HG03039 (cell line): ENCODE measurements at regions not wholly inside any gene's neighbourhood (a gene's known extent, or its start where the extent isn't known, plus 50 kb on each side); places are given as distances from the start of the nearest gene placed in this dataset.
"Not testable (repeated sequence)": the region's sequence is repeated elsewhere in the genome, so short reads cannot be mapped to it uniquely, and the experiment has no call there.

ENCODE experiments used
- ATAC-seq: cut with Tn5 transposase; IDR thresholded peaks from one replicate; pipeline ENCODE4 v1.9.1; 2021; ENCODE audit warnings: mild to moderate bottlenecking, moderate library complexity; ENCODE audit not compliant: unreplicated experiment

DNA sequence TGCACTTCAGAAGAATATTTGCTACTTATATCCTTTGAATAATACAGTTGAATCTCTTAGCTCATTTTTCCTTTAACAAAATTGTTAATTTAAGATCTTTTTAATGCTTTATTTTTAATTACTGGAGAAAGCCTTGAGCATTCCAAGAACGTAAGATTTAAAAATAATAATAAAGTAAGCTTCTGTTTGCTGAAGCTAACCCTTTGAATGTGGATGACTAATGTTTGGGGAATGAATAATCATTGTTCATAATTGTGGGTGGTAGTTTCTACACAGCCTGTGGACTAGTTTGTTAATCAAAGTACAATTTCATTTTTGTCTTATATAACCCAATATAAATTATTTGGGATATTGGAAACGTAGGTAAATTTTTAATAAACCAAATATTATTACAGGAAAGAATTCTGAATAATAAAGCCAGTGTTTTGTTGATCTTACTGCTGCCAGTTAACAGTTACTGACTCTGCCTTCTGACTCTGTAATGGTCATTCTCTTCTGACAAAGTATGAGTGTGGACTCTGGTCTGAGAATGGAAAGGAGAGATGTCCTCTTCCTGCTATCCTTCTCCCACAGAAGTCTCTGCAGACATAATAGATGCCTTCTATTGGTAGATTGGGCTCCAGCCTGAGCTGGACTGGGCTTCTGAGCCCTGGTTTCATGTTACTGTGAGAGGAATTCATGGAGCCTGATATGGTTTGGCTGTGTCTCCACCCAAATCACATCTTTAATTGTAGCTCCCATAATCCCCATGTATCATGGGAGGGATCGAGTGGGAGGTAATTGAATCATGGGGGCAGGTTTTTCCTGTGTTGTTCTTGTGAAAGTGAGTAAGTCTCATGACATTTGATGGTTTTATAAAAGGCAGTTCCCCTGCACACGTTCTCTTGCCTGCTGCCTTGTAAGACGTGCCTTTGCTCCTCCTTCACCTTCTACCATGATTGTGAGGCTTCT is 292.7 kb upstream of the SLC39A10 start:
- ATAC-seq: no peak

DNA sequence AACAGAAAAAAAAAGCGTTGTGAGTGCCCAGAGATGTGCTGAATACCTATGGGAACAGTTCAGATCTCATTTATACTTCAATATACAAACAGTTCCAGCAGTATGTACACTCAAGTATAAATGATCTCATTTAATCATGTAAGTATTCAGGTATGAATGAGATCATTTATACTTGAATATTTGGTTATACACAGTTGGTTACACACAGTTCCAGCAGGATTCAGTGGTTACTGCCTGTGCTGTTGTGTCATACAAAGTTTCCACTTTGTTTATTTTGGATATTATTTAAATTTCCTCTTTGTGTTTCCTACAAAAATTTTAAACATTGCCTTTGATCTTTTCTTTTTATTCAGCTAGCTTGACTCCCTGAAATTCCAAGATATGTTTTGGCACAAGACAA is 293.5 kb upstream of the SLC39A10 start:
- ATAC-seq: no peak

DNA sequence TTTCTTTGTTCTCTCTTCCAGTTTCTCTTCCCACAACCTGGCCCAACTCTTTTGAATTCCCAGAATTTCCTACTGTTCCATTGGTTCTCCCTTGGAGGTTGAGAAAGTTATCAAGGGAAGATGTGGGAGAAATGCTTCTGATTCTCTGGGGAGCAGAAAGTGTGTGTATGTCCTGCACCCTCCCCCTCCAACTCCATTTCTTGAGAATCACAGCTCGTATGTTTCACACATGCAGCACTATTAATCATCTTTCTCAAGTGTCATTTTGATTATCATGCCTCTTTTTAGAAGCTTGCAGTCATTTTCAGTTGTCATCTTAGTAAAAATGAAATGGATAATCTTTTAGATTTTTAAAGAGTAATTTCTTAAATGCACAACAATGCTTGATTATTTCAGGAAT is 296.8 kb upstream of the SLC39A10 start:
- ATAC-seq: no peak

DNA sequence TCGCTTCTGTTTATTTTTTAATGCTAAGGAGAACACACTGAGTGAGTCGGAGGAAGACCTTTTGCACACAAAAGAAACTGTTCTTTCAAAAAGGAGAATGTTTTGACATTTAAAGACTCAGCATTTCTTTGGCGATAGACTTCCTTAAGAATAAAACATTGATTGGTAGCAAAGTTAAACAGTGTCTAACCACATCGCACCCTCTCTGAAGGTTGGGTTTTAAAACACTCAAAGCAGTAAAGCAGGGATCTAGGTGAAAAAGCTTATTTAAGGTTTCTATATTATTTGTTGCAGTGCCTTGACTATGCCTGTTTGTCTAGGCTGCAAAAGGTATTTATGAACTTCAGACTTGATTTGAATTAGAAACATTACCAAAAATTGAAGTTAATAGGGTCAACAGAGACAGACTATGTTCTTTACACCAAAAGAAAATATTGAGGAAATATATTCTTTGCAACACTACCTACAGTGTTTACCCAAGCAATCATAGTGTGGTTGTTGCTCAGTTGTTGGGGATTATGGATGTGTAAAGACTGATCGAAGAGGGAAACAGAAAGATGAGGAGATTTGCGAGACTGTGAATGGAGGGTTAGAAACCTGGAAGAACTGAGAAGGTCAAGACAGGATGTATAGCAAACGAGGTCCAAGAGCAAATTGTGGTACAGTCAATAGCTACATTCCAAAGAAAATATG is 297.8 kb upstream of the SLC39A10 start:
- ATAC-seq: no peak

DNA sequence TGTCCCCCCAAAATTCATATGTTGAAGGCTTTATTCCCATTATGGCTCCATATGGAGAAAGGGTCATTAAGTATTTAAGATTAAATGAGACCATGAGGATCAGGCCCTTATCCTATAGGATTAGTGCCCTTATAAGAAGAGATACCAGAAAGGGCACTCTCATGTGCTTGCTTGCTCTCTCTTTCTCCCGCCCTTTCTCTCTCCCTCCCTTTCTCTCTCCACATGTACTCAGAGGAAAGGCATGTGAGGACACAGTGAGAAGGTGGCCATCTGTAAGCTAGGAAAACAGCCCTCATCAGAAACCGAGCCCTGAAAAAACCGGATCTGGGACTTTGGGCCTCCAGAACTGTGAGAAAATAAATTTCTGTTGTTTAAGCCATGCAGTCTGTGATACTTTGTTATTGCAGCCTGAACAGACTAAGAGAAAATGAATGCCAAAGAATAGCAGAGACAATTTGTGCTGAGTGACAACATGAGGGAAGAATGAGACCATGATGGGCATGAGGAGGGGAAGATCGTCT is 300.0 kb upstream of the SLC39A10 start:
- ATAC-seq: no peak

DNA sequence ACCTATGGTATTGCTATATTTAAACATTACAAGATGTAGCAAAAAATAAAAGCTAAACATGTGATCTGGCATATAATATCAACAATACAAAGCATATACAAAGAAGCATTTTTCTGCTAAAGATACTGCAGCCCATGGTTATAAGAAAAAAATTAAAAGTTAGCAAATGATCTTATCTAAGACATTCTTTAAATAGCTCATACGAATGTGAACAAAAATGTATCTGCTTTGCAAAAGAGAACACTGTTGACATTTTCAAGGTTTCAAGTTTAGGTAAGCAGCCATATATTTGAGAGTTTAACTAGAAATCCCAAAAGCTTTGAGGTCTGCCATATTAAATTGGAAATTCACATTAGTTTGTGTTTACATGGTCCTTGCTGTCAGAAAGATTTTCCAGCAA is 301.0 kb upstream of the SLC39A10 start:
- no peak for ATAC-seq

DNA sequence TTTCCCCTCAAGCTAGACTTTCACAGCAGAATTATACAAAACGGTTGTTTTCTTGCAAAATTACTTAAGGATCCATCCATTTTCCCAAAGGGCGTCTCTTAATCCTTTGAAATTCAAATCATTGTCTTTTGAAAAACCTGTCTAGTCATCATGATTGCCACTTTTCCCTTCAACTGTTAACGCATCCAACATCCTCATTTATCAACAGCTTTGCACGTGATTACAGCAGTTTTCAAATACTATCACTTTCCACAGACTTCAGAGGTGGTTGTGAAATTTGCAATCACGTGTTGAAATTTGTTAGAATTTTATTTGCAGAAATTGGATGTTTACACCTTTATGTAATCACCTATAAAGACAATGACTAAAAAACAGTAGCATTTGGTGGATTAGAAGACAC is 304.4 kb upstream of the SLC39A10 start:
- no peak for ATAC-seq

DNA sequence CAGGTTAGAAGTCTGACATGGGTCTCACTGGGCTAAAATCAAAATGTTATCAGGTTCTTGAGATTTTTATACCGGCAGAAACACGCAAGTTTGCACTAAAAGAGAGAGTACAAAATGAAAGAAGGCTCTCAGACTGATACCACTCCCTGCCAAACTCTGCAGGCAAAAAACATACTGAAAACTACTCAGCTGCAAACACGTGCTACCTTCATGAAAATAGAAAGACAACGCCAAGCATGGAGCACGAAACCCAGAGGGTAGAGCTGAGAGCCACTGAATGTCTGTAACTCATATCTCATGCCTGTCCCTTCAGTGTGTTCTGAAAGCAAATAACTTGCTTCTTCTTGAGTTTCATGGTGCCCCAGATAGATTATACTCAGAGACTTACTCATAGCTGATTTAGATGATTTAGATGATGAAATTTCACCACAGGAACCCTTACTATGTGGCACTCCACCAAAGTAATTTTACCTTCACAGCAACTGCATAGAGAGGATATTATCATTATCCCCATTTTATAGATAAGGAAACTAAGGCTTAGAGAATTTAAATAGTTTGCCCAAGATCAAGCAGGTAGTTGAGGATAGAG is 313.0 kb upstream of the SLC39A10 start:
- ATAC-seq: no peak

DNA sequence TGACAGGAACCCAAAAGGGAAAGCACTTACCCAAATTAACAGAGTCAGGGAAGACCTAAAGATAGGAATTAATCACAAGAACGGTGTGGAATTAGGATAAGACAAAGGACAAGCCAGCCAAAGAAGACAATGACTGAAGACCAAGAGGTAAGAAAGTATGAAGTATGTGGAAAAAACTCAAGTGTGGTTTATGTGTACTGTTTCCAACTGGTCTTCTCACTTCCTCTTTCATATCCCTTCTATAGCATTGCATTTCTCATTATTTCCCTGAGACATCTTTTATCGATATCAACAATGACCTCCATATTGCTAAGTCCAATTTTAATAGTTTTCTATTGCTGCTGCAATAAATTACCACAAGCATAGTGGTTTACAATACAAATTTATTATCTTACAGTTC is 313.5 kb upstream of the SLC39A10 start:
- no peak for ATAC-seq

DNA sequence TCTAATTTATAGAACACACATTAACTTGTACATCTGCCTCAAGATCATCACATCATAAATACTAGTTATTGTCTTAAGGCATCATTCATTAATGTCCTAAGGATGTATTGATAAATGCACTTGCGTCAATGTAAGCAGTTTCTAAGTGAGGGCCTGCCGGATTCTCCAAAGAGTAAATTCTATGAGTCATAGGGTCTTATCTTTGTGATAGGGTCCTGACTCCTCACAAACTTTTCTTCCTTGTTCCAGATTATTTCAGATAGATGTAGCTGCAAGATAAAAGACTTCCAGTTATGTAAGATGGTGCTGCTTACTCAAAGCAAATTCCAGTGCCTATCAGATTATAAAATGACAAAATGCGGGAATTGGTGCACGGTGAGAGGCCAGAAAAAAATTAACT is 315.0 kb upstream of the SLC39A10 start:
- ATAC-seq: no peak

DNA sequence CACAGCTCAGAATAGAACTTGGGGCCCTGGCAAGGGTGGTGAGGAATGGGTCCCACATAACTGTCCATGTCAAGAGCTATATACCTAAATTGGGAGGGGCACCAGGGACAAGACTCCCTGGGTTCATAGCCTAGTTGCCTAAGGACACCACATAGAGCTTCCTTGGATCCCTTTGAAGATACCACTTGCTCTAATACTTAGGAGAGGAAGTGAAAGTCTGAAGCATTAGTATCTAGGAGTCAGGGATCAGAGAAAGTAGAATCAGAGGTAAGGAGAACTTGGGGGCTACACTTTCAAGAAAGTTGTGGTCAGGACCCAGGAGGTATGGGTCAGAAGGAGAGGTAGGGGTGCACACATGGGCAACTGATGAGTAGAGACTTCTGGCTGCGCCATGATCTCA is 318.2 kb upstream of the SLC39A10 start:
- no peak for ATAC-seq

DNA sequence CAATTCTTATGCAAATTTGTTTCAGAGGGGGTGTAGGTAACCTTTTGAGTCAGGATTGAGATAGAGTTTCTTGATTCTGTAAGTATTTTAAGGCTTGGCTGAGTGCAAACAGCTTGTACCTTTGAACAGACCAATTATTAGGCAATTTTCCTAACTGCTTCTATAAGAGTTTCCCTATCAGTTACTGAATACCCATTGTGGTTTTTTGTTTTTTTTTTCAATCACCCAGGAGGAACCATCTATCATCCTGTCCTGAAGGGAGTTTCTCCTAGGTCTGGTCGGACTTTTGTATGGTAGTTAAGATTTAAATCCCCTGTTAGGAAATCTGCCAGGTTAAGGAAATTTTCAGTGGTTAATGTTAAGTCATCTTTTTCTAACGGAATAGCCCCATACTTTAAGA is 319.4 kb upstream of the SLC39A10 start:
- no peak for ATAC-seq

DNA sequence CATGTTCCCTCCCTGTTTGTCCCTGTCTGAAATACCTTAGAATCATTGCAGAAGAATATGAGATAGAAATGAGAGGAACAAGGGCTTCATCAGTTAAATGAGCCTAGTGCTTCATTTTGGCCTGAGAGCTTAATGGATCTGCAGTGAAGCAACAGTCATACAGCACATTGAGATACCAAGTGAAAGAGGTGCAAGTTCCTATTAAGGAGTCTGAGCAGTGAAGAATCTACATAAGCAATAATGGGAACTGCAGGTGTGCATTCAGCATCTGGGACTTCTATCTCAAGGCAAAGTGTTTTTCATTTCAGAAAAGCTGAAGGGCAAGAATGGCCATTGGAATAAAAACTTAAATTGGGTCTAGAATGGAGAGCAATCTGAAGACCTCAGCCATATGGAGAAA is 323.2 kb upstream of the SLC39A10 start:
- ATAC-seq: no peak

DNA sequence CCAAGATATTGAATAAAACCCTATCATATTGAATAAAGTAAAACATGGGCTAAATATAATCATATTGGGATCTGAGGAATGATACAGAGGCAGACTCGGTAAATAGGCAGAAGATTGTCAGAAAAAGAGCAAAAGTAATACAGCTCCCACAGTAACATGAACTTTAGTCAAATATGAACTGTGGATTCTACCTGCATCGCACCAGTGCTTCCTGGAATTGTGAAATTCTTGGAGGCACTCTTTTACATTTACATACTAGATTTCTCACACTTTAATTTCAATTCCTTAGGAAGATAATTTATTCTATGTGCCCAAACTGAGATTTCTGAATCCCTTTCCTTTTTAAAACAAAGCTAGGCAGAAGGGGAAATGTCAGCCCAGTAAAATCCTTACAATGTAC is 325.1 kb upstream of the SLC39A10 start:
- ATAC-seq: no peak

DNA sequence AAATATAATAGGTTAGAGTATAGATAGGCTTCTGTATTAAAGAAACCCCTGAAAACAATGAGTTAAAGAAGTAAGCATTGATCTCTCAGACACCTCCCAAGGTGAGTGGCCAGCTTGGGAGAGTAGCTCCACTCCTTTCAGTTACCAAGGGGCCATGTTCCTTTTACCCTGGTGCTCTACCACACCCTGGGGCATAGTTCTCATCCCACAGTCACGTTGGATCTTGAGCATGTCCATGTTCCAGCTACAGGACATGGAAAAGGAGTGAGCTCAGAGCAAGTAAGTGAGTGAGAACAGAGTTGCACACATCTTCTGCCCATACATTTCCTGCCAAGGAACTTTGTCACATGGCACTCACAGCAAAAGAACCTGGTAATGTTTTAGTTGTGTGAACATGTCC is 325.9 kb upstream of the SLC39A10 start:
- no peak for ATAC-seq

DNA sequence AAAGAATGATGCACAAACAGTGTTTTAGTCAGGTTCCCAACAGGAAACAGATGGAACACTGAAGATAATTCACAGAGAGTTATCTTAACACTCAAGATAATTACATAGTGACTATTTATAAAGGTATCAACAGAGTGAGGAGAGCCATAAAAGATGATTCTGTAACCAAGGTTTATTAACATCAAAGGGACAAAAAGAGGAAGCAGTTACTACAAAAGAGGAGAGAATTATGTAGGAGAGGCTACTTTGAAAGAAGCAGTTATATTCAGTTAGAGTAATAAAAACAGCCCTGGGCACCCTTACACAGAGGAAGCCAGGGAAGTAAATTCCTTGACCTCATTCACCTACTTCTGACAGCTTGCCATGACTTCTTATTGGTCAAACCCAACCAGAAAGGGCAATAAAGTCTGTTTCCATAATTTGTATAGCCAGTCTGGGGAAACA is 326.5 kb upstream of the SLC39A10 start:
- ATAC-seq: no peak

DNA sequence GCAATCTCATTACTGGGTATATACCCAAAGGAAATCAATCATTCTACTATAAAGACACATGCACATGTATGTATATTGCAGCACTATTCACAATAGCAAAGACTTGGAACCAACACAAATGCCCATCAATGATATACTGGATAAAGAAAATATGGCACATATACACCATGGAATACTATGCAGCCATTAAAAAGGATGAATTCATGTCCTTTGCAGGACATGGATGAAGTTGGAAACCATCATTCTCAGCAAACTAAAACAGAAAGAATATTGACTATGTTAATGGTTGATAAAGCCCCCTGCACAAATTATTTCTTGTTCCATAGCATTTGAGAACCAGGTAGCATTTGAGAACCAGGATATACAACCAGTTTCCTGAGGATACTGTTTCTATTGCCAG is 327.2 kb upstream of the SLC39A10 start:
- not testable (repeated sequence) for ATAC-seq

DNA sequence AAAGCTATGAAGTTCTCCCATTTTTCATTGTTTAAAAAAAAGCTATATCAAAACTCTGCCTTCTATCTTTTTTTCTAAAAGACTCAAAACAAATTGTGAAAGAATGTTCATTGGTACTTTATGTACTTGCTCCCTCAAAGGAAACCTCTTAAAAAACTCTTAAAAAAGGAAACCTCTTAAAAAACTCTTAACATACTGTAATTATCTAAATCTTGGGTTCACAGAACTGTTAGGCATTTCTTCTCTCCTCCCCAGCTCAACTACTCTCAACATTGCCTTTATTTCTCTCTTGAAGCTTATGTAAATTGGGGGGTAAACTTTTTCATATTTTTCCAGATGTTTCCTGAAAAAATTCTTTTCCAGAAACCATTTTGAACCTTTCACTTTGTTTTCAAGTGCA is 330.5 kb upstream of the SLC39A10 start:
- ATAC-seq: no peak

DNA sequence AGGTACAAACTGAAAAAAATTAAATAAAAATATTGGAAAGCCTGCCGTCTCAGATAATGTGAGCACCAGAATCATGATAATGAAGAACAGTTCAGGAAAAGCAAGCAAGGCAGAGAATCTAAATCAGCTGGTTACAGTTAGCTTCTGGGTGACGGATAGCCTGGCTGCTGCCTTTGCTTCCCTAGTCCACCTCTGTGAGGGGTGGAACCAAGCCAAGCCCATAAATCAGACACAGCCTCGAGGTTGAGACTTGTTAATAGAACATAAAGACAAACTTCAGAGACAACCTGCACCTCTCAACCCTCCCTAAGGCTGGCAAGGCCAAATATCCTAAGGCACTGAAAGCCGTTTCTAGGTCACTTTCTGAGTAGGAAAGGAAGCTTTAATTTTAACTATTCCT is 334.7 kb upstream of the SLC39A10 start:
- no peak for ATAC-seq

DNA sequence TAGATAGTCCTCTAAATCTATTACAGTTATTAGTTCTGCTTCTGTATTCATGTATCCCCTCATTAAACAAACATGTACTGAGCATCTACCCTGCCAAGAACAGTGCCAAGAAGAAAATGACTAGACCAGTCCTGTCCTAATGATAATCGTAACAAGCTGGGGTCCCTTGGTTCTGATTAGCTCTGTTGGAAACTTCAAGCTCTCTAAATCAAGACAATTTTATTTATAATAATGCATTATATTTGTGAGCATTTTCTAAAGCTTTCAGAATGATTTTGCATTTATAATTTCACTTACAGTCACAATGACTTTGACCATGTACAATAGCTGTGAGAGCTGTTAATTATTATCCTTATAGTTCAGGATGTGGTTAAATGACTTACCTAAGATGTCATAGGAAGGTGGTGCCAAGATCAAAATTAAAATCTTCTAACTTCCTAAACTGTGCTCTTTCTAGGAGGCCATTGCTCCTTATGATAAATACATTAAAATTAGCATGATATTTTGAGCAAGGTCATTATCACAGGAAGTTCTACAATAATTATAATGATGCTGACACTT is 336.5 kb upstream of the SLC39A10 start:
- ATAC-seq: no peak
